Fibroblast of pulmonary artery (primary cell): ENCODE measurements at regions not wholly inside any gene's neighbourhood (a gene's known extent, or its start where the extent isn't known, plus 50 kb on each side); places are given as distances from the start of the nearest gene placed in this dataset.

Experiments used
- DNase-seq: peaks from one replicate; pipeline ENCODE4 v3.0.0-alpha.2; 2010; ENCODE audit warnings: low read depth
- H3K4me3 ChIP-seq: replicated peaks from 2 replicates; pipeline ENCODE4 v1.5.1; 2011; ENCODE audit warnings: low read depth, mild to moderate bottlenecking, control low read depth, low read length, moderate library complexity
- TF ChIP-seq, protein P1 (sequence below): IDR thresholded peaks from 2 replicates; pipeline ENCODE4 v1.5.1; 2011; ENCODE audit warnings: mild to moderate bottlenecking, control low read depth, low read length, inconsistent platforms; ENCODE audit errors: missing control alignments

DNA sequence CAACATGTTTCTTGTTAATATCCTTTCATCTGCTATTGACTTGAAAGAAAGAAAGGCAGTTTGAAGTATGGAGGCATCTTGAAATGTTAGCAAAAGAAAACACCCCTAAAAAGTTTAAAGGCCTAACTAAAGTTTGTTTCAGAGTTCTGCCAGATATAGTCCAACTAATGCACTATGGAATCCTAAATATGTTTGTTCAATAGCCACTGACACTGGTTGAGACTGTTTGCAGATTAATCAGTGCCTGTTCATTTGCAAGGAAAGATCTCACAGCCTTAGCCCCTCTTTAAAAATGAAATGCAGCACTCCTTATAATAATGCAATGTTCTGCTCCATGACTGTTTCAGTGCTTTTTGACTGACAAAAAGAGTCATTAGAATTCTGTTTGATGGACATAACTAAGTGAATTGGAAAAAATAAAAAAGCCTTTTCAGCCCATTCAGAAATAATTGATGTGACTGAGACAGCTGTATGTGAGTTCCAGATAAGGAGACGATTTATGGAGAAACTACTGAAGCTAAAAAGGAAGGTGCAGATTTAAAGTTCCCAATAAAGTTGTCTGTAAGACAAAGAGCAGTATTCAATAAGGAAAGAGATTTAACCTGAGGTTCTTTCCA is 192.0 kb downstream of the PCDH7 start:
- H3K4me3 ChIP-seq: no peak overlapping the region
- DNase-seq: peak; percentile 6
- TF ChIP-seq, protein P1, sequence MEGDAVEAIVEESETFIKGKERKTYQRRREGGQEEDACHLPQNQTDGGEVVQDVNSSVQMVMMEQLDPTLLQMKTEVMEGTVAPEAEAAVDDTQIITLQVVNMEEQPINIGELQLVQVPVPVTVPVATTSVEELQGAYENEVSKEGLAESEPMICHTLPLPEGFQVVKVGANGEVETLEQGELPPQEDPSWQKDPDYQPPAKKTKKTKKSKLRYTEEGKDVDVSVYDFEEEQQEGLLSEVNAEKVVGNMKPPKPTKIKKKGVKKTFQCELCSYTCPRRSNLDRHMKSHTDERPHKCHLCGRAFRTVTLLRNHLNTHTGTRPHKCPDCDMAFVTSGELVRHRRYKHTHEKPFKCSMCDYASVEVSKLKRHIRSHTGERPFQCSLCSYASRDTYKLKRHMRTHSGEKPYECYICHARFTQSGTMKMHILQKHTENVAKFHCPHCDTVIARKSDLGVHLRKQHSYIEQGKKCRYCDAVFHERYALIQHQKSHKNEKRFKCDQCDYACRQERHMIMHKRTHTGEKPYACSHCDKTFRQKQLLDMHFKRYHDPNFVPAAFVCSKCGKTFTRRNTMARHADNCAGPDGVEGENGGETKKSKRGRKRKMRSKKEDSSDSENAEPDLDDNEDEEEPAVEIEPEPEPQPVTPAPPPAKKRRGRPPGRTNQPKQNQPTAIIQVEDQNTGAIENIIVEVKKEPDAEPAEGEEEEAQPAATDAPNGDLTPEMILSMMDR: no peak

DNA sequence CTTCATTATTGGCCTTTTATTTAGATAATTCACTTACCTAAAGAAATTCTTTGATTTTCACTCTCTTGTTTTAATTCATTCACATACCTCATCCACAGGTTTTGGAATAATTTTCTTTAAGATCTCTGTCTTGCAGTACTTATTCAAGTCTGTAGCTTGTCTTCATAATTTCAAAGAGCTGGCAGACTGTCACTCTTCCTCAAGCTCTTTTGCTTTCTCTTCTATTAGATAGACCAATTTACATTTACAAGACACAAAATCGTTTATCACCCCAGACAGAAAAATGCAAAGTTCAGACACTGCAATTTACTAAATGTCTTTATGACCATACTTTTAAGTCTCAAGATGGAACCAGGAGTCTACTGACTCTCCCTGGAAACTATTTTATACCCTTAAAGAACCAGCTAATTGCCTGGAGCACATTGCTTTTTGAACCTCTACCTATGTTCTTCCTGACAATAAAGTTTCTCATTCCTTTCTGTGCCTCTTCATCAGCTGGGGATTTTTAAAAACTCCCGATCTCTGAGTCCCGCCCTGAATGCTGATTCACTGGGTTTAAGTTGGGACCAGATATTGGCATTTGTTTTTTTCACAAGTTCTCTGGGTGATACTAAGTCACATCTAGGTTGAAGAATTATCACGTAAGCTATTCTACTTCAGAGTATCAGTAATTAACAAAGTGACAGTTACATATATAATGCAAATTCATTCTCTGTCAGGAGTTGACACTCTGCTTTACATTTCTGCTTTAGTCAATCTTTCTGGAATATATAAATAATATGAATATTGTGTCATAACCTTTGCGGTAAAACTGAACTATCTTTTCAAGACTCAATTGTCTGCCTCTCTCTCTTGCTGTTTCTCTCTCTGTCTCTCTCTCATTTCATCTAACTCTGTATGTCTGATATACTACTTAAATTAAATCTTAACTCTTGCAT is 196.4 kb downstream of the PCDH7 start:
- no peak for DNase-seq
- TF ChIP-seq, protein P1: no peak
- no peak overlapping the region for H3K4me3 ChIP-seq

DNA sequence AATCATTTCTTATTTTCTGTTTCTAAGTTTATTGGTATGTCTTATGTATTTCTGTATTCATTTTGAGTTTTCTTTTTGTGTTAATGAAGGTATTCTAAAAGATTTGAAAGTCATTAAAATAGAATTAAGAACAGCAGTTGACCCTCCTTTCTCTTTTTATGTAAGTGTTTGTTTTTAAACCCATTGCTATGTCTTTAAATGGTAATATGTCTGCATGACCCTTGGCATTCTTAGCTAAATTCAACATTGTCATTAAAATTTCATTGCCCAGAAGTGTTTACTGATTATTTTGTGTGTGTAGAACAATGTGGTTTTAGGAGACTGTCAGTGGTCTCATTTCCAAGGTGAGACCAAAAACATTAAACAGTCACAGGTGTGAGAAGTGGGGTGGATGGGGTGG is 197.8 kb downstream of the PCDH7 start:
- TF ChIP-seq, protein P1: no peak
- no peak for DNase-seq
- H3K4me3 ChIP-seq: no peak overlapping the region

DNA sequence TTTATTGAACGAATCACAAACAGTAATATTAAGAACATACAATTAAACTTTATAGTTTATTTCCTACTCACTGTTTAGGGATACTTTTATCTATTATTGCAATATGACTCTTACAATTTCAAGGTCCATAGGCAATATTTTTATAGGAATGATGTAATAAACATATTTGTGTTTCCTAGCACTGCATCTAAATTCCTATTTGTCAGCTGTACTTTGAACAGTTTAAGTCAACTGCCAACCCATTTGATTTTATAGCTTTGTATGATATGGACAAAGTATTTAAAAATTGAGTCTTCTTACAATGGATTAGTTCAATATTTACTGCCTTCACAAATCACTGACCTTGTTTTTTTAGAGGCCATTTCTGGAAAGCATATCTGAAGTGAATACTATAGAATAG is 199.3 kb downstream of the PCDH7 start:
- TF ChIP-seq, protein P1: no peak
- DNase-seq: no peak
- no peak overlapping the region for H3K4me3 ChIP-seq

DNA sequence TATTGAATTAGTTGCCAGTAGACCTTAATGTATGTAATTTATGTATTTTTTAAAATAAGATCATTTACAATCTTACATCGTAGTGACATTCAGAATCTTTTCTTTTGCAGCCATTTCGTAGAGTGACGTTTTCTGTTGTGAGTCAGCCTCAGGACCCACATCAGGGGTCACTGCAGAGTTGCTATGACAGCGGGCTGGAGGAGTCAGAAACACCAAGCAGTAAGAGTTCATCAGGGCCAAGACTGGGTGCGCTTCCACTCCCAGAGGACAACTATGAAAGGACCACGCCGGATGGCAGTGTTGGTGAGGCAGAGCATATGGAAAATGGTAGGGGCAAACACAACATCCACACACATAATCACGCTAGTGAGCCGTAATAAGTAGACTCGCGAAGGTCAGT is 199.9 kb downstream of the PCDH7 start:
- DNase-seq: no peak
- no peak overlapping the region for H3K4me3 ChIP-seq
- TF ChIP-seq, protein P1: no peak

DNA sequence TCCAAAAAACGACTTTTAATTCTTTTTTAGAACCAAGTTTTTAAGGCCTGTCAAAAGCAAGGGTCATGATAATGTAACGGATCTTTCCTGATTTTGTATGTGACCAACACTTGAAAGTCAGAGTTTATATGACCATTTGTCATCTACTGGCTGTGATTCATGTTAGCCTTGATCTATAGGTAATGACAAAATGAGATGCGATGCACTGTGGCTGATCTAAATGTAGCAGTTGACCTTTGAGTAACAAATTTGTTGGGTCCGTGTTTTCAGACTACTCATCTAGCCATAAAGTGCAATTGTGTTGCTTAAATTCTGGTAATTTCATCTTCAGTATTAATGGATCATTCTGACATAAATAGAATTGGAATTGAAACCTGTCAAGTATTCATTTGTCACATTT is 202.5 kb downstream of the PCDH7 start:
- DNase-seq: no peak

More for the DNA sequence above, 202.5 kb downstream of the PCDH7 start:
- TF ChIP-seq, protein P1: no peak
- no peak overlapping the region for H3K4me3 ChIP-seq
